Psoas muscle (tissue), 7 donors: ENCODE measurements at regions not wholly inside any gene's neighbourhood (a gene's known extent, or its start where the extent isn't known, plus 50 kb on each side); places are given as distances from the start of the nearest gene placed in this dataset.

ENCODE experiments used
- ATAC-seq, 4 donors: fragments of 200-7000 bp; cut with Tn5 transposase; one replicate each; pipeline ENCODE4 v1.9.1; 2020; ENCODE audit warnings: moderate library complexity in 3 of 4, mild to moderate bottlenecking in 2 of 4
- DNase-seq, 2 donors: peaks; one replicate each; pipeline ENCODE4 v3.0.0-alpha.2; 2020
- H3K27ac ChIP-seq: fragments of 200-600 bp; one replicate; pipeline ENCODE4 v1.8.0; 2022
- H3K27me3 ChIP-seq, 3 donors: fragments of 200-600 bp in 1 of 3; one replicate each; pipeline versions ENCODE4 v1.6.1 to v1.8.0; 2013 to 2022; ENCODE audit warnings: low read length in 2 of 3, mild to moderate bottlenecking in 2 of 3, moderate library complexity in 1 of 3; ENCODE audit not compliant: insufficient read depth in 3 of 3
- H3K36me3 ChIP-seq, 2 donors: fragments of 200-600 bp in 1 of 2; one replicate each; pipeline versions ENCODE4 v1.6.1 to v1.8.0; 2013 to 2022; ENCODE audit warnings: low read depth in 1 of 2, mild to moderate bottlenecking in 1 of 2, moderate library complexity in 1 of 2; ENCODE audit not compliant: insufficient read depth in 1 of 2
- H3K4me1 ChIP-seq: fragments of 200-600 bp; one replicate; pipeline ENCODE4 v1.8.0; 2022
- H3K4me3 ChIP-seq: fragments of 200-600 bp; one replicate; pipeline ENCODE4 v1.8.0; 2022; ENCODE audit warnings: mild to moderate bottlenecking
- H3K9me3 ChIP-seq: fragments of 200-600 bp; one replicate; pipeline ENCODE4 v1.8.0; 2022
- CTCF ChIP-seq: fragments of 200-600 bp; IDR thresholded peaks from one replicate; pipeline ENCODE4 v1.8.0; 2022; ENCODE audit warnings: antibody characterized with exemption
- WGBS, 3 donors: extraction: QIAGEN DNeasy Blood & Tissue Kit; methylation state at CpG; one replicate each; pipeline versions ENCODE4 v1.1.6 to v1.1.7; 2013; 5-methylcytosine and 5-hydroxymethylcytosine counted together
- intact Hi-C, 2 donors: fragments of 100-400 bp; cut with DNase I; formaldehyde crosslinking; loops; one replicate each; pipeline versions ENCODE4 v1.11.0 to v1.14.2; 2022
- donor health status: healthy with polysubstance abuse.
- donor health status: DM: no; HTN: no; CAD: no; lungs with moderate emphysema.
- donor health status: Bipolar disorder and iron deficiency.
- donor health status: healthy.
- donor health status: DM: yes; HTN: yes; CAD: no.
- donor health status: DM: no; HTN: no; CAD: no.
- donor health status: DM: yes; HTN: yes; CAD: no.

- Histone ChIP-seq H3K4me1 (no peaks in the 10 kb centered on the region), H3K4me3 (no peak overlapping the region), H3K27me3 (no peaks in the 10 kb centered on the region), H3K9me3 (no peaks in the 10 kb centered on the region), H3K27ac (no peak overlapping the region), H3K36me3 (no peaks in the 10 kb centered on the region)
- DNase-seq (no peak), ATAC-seq (no peak)
- TF ChIP-seq CTCF = no peak
- 52 to 75% (median 60%) methylated on average over 1 of the region's 1 CpG for WGBS, 3 donors
- intact Hi-C loops = no loop called here
Measured at GRCh38 chr21:17089091-17089491, 423.8 kb upstream of the CXADR start.

- no peak overlapping the region for H3K4me3 ChIP-seq
- intact Hi-C loops = no loop called here
- H3K9me3 ChIP-seq = peaks cover 7% of the 10 kb centered on the region
- no peak overlapping the region for H3K27ac ChIP-seq
- DNase-seq = no peak
- no peak for TF ChIP-seq CTCF
- H3K36me3 ChIP-seq = no peaks in the 10 kb centered on the region
- no peak for ATAC-seq
- H3K27me3 ChIP-seq = peaks cover 0 to 2% (median 0%) of the 10 kb centered on the region in 3 donors
- H3K4me1 ChIP-seq = no peaks in the 10 kb centered on the region
Measured at GRCh38 chr21:17101696-17102095, 411.1 kb upstream of the CXADR start.

- Histone ChIP-seq H3K9me3 (peaks cover 7% of the 10 kb centered on the region), H3K27ac (no peak overlapping the region), H3K27me3 (peaks cover 0 to 2% (median 0%) of the 10 kb centered on the region in 3 donors), H3K36me3 (no peaks in the 10 kb centered on the region), H3K4me1 (no peaks in the 10 kb centered on the region), H3K4me3 (no peak overlapping the region)
- TF ChIP-seq CTCF = no peak
- no peak for DNase-seq
- intact Hi-C loops = no loop called here
- ATAC-seq = no peak
Measured at GRCh38 chr21:17105932-17106331, 406.9 kb upstream of the CXADR start.

GRCh38 chr21:17114045-17114444 is 398.8 kb upstream of the CXADR start:
- Histone ChIP-seq H3K4me3 (no peak overlapping the region), H3K27ac (no peak overlapping the region), H3K9me3 (no peaks in the 10 kb centered on the region), H3K4me1 (no peaks in the 10 kb centered on the region), H3K36me3 (no peaks in the 10 kb centered on the region), H3K27me3 (no peaks in the 10 kb centered on the region)
- TF ChIP-seq CTCF = no peak
- no peak for ATAC-seq
- intact Hi-C loops = no loop called here
- DNase-seq = no peak
- WGBS, 3 donors = 68 to 70% (median 69%) methylated on average over 3 of the region's 3 CpGs

DNA sequence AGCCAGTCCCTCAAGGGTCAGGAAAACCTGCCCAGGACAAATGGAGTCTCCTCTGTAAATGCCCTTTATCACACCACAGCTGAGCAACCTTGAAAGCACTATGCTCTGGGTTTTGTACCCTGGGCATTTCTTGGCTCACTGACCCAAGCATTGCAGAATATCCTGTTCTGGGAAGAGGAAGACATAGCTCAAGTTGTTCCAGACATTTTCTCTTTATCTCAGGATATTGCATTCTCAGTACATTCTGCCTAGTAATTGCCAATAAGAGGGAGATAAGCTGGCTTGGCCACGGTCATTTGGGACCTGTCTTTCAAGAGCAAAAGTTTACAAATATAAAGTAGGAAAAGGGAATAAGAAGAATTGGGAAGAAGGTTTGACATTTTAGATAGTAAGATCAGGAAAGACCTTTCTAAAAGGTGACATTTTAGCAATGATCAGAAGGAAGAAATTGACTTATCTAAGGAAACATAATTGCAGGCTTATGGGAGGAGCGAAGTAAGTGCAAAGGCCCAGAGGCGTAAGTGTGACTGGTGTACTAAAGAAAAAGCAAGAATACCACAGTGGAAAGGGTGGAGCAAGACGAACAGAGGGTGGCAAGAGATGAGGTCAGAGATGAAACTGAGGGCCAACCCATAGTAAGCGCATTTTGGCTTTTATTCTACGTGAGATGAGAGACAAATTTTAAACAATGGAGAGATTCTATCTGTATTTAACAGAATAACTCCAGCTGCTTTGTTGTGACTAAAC is 394.0 kb upstream of the CXADR start:
- H3K9me3 ChIP-seq = no peaks in the 10 kb centered on the region
- ATAC-seq = no peak
- no peak overlapping the region for H3K27ac ChIP-seq
- intact Hi-C loops = no loop called here
- no peak for DNase-seq
- no peaks in the 10 kb centered on the region for H3K27me3 ChIP-seq
- 83 to 87% (median 87%) methylated on average over 6 of the region's 6 CpGs for WGBS, 3 donors
- no peak for TF ChIP-seq CTCF
- no peak overlapping the region for H3K4me3 ChIP-seq
- no peaks in the 10 kb centered on the region for H3K36me3 ChIP-seq
- H3K4me1 ChIP-seq = no peaks in the 10 kb centered on the region
